Sigmoid colon (tissue), 4 donors: ENCODE measurements at regions not wholly inside any gene's neighbourhood (a gene's known extent, or its start where the extent isn't known, plus 50 kb on each side); places are given as distances from the start of the nearest gene placed in this dataset.

Source experiments
- CTCF ChIP-seq, 4 experiments: fragments of 450-650 bp in 3 of 4; fragments of 200-600 bp in 1 of 4; IDR thresholded peaks; one replicate each; pipeline ENCODE4 v1.5.1; 2016 to 2019; ENCODE audit warnings: antibody characterized with exemption in 4 of 4, mild to moderate bottlenecking in 3 of 4, moderate library complexity in 2 of 4
- EP300 ChIP-seq, 4 donors: sonication (generic); formaldehyde crosslinking; IDR thresholded peaks; one replicate each; pipeline ENCODE4 v1.6.1; 2017; ENCODE audit warnings: antibody characterized with exemption in 4 of 4
- POLR2A ChIP-seq, 2 donors: fragments of 450-650 bp; IDR thresholded peaks; one replicate each; pipeline ENCODE4 v1.6.1; 2016; ENCODE audit warnings: antibody characterized with exemption in 2 of 2, mild to moderate bottlenecking in 2 of 2, moderate library complexity in 2 of 2
- POLR2AphosphoS5 ChIP-seq, 4 donors: sonication (generic); formaldehyde crosslinking; IDR thresholded peaks; one replicate each; pipeline ENCODE4 v1.6.1; 2017; ENCODE audit warnings: antibody characterized with exemption in 4 of 4

GRCh38 chr4:163660636-163661035 is 166.1 kb downstream of the TMA16 start:
- TF ChIP-seq CTCF (IDR thresholded peaks at IDR 0.05) (no peak), POLR2A (IDR thresholded peaks at IDR 0.05) (no peak), POLR2AphosphoS5 (IDR thresholded peaks at IDR 0.05) (no peak), EP300 (IDR thresholded peaks at IDR 0.05) (no peak)
